Head of caudate nucleus (tissue), 42 donors: ENCODE measurements at regions not wholly inside any gene's neighbourhood (a gene's known extent, or its start where the extent isn't known, plus 50 kb on each side); places are given as distances from the start of the nearest gene placed in this dataset.

Source experiments
- DNase-seq, 42 donors: peaks; one replicate each; pipeline versions ENCODE4 v3.0.0 to v3.0.0-alpha.2; 2020 to 2021; ENCODE audit warnings: mixed read lengths in 7 of 42
- intact Hi-C: fragments of 100-400 bp; cut with DNase I; formaldehyde crosslinking; loops from one replicate; pipeline ENCODE4 v1.15.0; 2022

- peak in 1 of 42 donors; percentile 10 for DNase-seq
- intact Hi-C loops: no loop called here
Measured at GRCh38 chr2:71844967-71845366, 302.7 kb downstream of the CYP26B1 start.

DNA sequence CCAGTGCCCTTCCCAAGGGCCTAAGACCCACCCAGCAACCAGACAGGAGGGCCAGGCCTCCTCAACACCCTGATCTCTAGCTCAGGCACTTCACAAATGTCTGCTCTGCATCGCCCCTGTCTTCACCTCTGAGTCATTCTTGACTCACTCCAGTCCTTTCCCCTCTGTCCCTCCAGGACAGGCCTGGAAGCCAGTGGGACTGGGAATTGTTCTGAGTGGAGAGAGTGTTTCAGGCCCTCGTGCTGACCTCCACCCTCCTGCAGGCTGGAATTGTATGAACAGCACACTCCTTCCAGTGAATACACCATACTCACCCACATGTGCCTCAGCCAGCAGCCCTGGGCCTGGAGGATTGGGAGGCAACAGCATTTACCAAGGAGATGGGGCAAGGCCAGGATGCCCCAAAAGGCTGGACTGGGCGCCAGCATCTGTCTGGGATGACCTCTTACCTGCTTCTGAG, 304.2 kb downstream of the CYP26B1 start:
- DNase-seq: peak in 1 of 42 donors; percentile 18
- intact Hi-C loops: no loop called here

DNA sequence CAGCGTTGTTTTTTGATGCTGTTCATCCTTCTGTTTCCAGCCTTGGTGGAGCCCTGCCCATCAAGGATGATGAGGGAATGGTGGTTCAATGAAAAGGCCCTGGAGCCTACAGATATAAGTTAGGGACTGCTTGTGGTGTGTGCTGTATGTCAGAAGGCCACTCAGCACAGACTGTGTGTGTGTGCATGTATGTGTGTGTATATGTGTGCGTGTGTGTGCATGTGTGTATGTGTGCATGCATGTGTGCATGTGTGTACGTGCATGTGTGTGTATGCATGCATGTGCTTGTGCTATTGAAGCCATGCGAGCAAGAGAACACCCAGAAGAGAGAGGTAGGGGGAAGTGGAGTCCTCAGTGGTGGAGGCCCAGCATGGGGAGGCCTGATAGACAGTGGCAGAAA, 304.9 kb downstream of the CYP26B1 start:
- no peak for DNase-seq

GRCh38 chr2:71839826-71840225, 307.8 kb downstream of the CYP26B1 start:
- no peak for DNase-seq
- intact Hi-C loops: no loop called here

More for the DNA sequence above, 304.9 kb downstream of the CYP26B1 start:
- intact Hi-C loops: no loop called here

DNA sequence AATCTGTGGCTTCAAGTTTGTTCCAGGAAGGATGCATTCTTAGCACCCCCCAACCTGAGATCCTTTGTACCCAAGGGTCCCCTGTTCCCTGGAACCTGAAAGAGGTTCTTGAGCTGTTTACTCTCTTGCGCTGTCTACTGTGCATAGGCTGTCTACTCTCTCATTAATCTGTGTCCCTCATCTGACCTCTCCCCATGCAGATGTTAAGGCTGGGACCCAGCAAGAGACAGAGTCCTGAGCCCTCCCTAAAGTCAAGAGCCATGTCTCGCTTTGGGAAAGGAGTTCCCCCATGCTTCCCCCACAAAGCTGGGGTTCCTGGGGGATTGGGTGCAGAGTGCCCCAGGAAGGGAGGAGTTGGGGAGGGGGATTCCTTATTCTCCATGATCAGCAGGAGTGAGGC, 312.9 kb downstream of the CYP26B1 start:
- intact Hi-C loops: no loop called here
- DNase-seq: peak in 1 of 42 donors; percentile 9

DNA sequence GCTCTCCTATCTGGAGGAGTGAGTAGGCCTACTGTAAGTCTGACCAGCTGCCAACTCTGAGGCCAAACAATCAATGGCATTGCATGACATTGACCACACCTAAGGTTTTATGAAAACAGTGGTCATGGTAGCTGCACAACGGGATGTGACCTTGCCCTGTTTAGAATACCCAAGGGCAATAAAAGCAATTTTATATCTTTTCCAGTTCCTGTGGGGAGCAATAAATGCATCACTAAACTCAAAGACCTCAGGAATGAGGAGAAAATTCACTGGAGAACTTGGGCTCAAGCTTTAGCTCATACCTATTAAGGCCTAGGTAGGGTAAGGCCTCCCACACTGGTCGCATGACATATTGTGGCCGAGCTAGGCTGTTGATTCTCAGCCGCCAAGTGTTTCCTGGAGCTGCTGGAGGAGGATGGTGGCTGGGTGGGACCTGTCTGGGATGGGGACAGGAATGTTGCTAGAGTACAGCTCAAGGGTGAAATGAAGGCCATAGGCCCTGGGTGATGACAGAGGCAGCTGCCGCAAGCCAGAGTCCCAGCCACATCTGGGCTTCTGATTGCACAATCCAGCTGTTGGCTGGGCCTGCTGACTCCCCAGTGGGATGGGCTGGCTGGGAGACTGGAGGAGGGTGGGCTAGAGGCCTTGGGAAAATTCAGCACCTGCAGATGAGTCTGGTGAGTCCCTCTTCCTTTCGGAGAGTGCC, 313.7 kb downstream of the CYP26B1 start:
- DNase-seq: peak in 1 of 42 donors; percentile 4
- intact Hi-C loops: no loop called here

DNA sequence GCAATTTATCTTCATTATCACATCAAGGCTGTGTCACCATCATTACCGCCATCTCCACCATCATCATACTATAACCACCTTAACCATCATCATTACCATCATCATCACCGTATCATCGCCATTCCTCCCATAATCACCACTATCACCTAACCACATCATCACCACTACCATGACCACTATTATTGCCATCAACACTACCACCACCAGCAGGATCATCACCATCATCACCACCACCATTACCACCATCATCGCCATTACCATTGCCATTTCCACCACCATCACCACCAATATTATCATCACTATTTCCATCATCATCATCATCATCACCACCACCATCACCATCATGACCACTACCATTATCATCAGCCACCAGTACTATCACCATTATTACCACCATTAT, 314.4 kb downstream of the CYP26B1 start:
- intact Hi-C loops: no loop called here
- DNase-seq: no peak

DNA sequence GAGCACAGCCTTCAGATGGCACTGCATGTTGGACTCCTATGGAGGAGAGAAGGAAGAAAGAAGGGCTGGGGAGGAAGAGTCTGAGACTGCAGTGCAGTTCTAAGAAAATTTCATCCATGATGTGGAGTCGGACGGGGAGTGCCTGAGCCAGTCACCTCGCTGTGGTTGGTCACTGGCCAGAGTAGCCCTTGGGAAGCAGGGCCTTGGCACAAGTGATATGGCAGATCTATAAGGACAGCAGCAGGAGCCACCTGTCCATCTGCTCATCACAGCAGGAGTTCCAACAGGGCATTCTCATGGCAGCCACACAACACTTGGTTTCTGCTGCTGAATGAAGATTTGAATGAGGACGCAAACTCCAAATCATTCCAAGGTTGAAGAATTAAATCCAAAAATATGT, 314.8 kb downstream of the CYP26B1 start:
- DNase-seq: peak in 1 of 42 donors; percentile 12
- intact Hi-C loops: no loop called here

GRCh38 chr2:71832388-71832787, 315.3 kb downstream of the CYP26B1 start:
- peak in 1 of 42 donors; percentile 7 for DNase-seq
- intact Hi-C loops: no loop called here

- intact Hi-C loops: no loop called here
- DNase-seq: no peak
Measured at GRCh38 chr2:71831193-71831577, 316.5 kb downstream of the CYP26B1 start.

GRCh38 chr2:71830497-71831192, 317.0 kb downstream of the CYP26B1 start:
- DNase-seq: no peak
- intact Hi-C loops: no loop called here

- intact Hi-C loops: no loop called here
- DNase-seq: no peak
Measured at GRCh38 chr2:71829008-71829407, 318.7 kb downstream of the CYP26B1 start.

- no peak for DNase-seq
- intact Hi-C loops: no loop called here
Measured at GRCh38 chr2:71827973-71828372, 319.7 kb downstream of the CYP26B1 start.

DNA sequence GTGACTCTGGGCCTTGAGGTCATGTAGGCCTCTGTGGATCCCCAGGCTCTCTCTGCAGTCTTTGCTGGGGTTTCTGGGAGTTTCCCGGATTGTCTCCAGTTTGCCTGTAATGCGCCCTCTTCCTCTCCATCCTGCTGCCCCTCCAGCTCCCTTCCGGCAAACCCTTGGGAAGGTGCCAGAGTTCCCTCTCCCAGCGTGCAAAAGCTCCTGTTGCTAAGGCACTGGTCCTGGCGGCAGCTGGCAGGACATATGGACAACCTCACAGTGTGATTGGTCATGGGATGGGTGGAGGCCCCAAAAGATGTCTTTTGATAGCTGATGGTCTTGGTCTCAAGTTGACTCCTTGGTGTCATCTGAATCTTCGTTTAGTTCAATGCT, 320.1 kb downstream of the CYP26B1 start:
- DNase-seq: no peak
- intact Hi-C loops: no loop called here

DNA sequence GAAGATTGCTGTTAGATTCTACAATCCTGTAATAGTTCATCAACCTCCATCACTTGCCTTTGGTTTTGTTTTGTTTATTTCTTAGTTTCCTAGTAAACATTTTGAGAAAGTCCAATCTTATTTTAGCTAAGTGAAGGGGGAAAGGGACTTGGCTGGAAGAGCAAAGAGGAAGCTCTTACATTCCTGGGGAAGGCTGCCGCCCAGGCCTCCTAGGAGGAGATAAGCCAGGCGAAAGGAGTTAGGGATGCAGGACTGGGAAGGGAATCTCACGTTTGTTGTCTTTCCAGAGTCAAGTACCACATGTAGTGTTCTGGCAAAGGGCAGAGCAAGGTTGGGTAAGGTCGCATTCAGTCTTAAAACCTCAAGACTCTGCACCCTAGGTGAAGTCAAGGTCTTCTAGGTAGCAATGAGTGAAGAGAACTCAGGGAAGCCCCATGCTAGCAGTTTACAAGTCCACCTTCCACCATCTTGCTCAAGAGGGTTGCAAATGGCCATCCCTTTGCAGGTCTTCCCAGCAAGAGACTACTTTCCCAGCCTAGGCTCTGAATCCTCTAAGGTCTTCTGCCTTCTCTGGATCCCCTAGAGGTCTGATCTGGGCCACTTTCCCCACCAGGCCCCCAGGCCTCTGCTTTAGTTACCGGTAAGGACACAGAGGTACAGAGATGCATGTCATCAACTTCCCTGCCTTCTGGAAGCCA, 320.7 kb downstream of the CYP26B1 start:
- intact Hi-C loops: no loop called here
- DNase-seq: no peak

DNA sequence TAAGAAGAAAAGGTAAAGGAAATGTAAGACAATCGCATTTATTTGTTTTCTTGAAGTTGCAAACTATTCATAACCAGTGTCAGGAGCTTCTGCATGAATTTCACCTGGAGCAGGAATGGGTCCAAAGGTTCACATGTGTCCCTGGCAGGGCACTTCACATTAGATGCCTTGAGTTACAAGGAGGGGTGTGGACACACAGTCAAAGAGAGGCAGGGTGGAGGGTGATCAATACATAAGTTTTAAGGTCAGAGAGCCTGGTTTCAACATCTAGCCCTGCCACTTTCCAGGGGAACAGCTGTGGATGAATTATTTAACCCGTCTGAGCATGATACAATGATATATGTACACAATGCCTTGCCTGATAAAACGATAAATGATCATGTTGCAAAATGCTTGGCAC, 321.4 kb downstream of the CYP26B1 start:
- DNase-seq: no peak
- intact Hi-C loops: no loop called here

DNA sequence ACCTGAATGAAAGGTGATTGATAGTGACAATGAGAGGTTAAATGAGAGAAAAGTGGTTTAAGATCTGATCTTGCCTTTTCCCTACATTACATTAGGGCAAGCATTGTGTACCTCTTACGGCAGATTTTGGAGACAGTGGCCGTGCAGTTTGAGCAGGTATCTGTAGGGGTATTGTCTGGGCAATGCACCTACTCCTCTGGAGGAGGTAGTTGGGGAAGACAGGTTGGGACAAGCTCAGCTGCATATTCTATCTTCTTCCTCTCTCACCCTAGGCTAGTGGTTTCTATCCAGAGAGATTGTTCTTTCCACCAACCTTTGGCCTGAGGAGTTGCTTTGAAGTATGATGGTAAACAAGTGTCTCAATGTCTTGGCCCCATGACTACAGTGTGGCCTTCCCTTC, 323.2 kb downstream of the CYP26B1 start:
- intact Hi-C loops: no loop called here
- no peak for DNase-seq

- intact Hi-C loops: no loop called here
- no peak for DNase-seq
Measured at GRCh38 chr2:71823526-71823925, 324.1 kb downstream of the CYP26B1 start.

DNA sequence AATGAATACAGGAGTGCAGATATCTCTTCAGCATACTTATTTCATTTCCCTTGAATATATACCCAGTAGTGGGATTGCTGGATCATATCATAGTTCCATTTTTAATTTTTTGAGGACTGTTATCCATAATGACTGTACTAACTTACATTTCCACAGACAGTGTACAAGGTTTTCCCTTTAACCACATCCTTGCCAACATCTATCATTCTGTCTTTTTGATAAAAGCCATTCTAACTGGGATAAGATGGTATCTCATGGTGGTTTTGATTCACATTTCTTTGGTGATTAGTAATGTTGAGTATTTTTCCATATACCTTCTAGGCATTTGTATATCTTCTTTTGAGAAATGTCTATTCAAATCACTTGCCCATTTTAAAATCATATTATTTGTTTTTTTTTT, 325.2 kb downstream of the CYP26B1 start:
- intact Hi-C loops: no loop called here
- no peak for DNase-seq

GRCh38 chr2:71821856-71822255, 325.8 kb downstream of the CYP26B1 start:
- intact Hi-C loops: no loop called here

More at GRCh38 chr2:71821856-71822255, 325.8 kb downstream of the CYP26B1 start:
- no peak for DNase-seq
